SK-N-DZ (cell line): ENCODE measurements at regions not wholly inside any gene's neighbourhood (a gene's known extent, or its start where the extent isn't known, plus 50 kb on each side); places are given as distances from the start of the nearest gene placed in this dataset.
"Not testable (repeated sequence)": the region's sequence is repeated elsewhere in the genome, so short reads cannot be mapped to it uniquely, and the experiment has no call there.

Experiments used
- DNase-seq: peaks from one replicate; pipeline ENCODE4 v3.0.0-alpha.2; 2015; ENCODE audit warnings: low spot score

- not testable (repeated sequence) for DNase-seq
These were observed 68.1 kb downstream of the GOLGA6L6 start for GRCh38 chr15:20473465-20473864.

GRCh38 chr15:20472983-20473382, 68.6 kb downstream of the GOLGA6L6 start:
- not testable (repeated sequence) for DNase-seq

- DNase-seq: not testable (repeated sequence)
These were observed 70.8 kb downstream of the GOLGA6L6 start for GRCh38 chr15:20470810-20471209.

- not testable (repeated sequence) for DNase-seq
These were observed 100.5 kb downstream of the GOLGA6L6 start for GRCh38 chr15:20441138-20441537.

- not testable (repeated sequence) for DNase-seq
These were observed 101.2 kb downstream of the GOLGA6L6 start for GRCh38 chr15:20440390-20440789.

GRCh38 chr15:20439111-20439510, 102.5 kb downstream of the GOLGA6L6 start:
- DNase-seq: not testable (repeated sequence)

- not testable (repeated sequence) for DNase-seq
These were observed 103.3 kb downstream of the GOLGA6L6 start for GRCh38 chr15:20438255-20438654.

- DNase-seq: not testable (repeated sequence)
These were observed 108.1 kb downstream of the GOLGA6L6 start for GRCh38 chr15:20433468-20433867.

- not testable (repeated sequence) for DNase-seq
These were observed 111.1 kb downstream of the GOLGA6L6 start for GRCh38 chr15:20430495-20430894.

GRCh38 chr15:20420710-20421109, 120.9 kb downstream of the GOLGA6L6 start:
- DNase-seq: not testable (repeated sequence)

- DNase-seq: not testable (repeated sequence)
These were observed 125.0 kb downstream of the GOLGA6L6 start for GRCh38 chr15:20416618-20417017.

- DNase-seq: not testable (repeated sequence)
These were observed 131.9 kb downstream of the GOLGA6L6 start for GRCh38 chr15:20409667-20410198.

GRCh38 chr15:20409247-20409646, 132.4 kb downstream of the GOLGA6L6 start:
- DNase-seq: no peak

GRCh38 chr15:20407553-20407952, 134.0 kb downstream of the GOLGA6L6 start:
- DNase-seq: no peak

GRCh38 chr15:20404571-20404970, 137.0 kb downstream of the GOLGA6L6 start:
- DNase-seq: not testable (repeated sequence)

GRCh38 chr15:20402586-20402985, 139.0 kb downstream of the GOLGA6L6 start:
- DNase-seq: not testable (repeated sequence)

GRCh38 chr15:20401058-20401457, 140.5 kb downstream of the GOLGA6L6 start:
- not testable (repeated sequence) for DNase-seq

- not testable (repeated sequence) for DNase-seq
These were observed 142.9 kb downstream of the GOLGA6L6 start for GRCh38 chr15:20398680-20399079.

GRCh38 chr15:20388161-20388560, 153.4 kb downstream of the GOLGA6L6 start:
- not testable (repeated sequence) for DNase-seq

GRCh38 chr15:20386198-20386597, 155.4 kb downstream of the GOLGA6L6 start:
- no peak for DNase-seq

GRCh38 chr15:20380199-20380598, 161.4 kb downstream of the GOLGA6L6 start:
- not testable (repeated sequence) for DNase-seq

- DNase-seq: no peak
These were observed 164.7 kb downstream of the GOLGA6L6 start for GRCh38 chr15:20376872-20377271.

- DNase-seq: not testable (repeated sequence)
These were observed 169.2 kb downstream of the GOLGA6L6 start for GRCh38 chr15:20372416-20372815.

GRCh38 chr15:20369500-20369899, 172.1 kb downstream of the GOLGA6L6 start:
- no peak for DNase-seq
